SU-DHL-6 (cell line): ENCODE measurements at regions not wholly inside any gene's neighbourhood (a gene's known extent, or its start where the extent isn't known, plus 50 kb on each side); places are given as distances from the start of the nearest gene placed in this dataset.

Experiments
- H2AFZ ChIP-seq: fragments of 200-600 bp; sonication (generic); 2 replicates; pipeline ENCODE4 v1.6.1; 2014; ENCODE audit warnings: low read depth, mild to moderate bottlenecking, moderate library complexity, mixed read lengths, antibody characterized with exemption, low read length; ENCODE audit not compliant: severe bottlenecking
- H3F3A ChIP-seq: fragments of 200-600 bp; shearing (Covaris generic); 2 replicates; pipeline ENCODE4 v1.6.0; 2016; ENCODE audit warnings: antibody characterized with exemption, mild to moderate bottlenecking; ENCODE audit not compliant: insufficient read depth
- H3K27ac ChIP-seq: fragments of 200-600 bp; sonication (generic); 2 replicates; pipeline ENCODE4 v1.5.1; 2016; ENCODE audit warnings: low read depth, mild to moderate bottlenecking, low read length, moderate library complexity, mixed read lengths
- H3K27me3 ChIP-seq: fragments of 200-600 bp; sonication (generic), shearing (Covaris generic); 2 replicates; pipeline ENCODE4 v1.6.0; 2014; ENCODE audit warnings: mild to moderate bottlenecking, low read length
- H3K36me3 ChIP-seq: fragments of 200-600 bp; sonication (generic); 2 replicates; pipeline ENCODE4 v1.6.1; 2014; ENCODE audit warnings: mild to moderate bottlenecking, low read length, mixed read lengths
- H3K4me2 ChIP-seq: fragments of 300-600, 200-600 bp; shearing (Covaris generic), sonication (generic); 2 replicates; pipeline ENCODE4 v1.6.0; 2014; ENCODE audit warnings: low read length, low read depth, mild to moderate bottlenecking; ENCODE audit not compliant: poor library complexity, severe bottlenecking
- H3K4me3 ChIP-seq: fragments of 200-600 bp; sonication (generic); 2 replicates; pipeline ENCODE4 v1.5.1; 2014; ENCODE audit warnings: antibody characterized with exemption, low read length, mild to moderate bottlenecking, mixed read lengths; ENCODE audit not compliant: insufficient read depth, poor library complexity, severe bottlenecking
- H3K79me2 ChIP-seq: fragments of 200-600 bp; sonication (generic); 2 replicates; pipeline ENCODE4 v1.6.1; 2014; ENCODE audit warnings: mild to moderate bottlenecking, low read length, moderate library complexity; ENCODE audit not compliant: insufficient read depth
- H3K9ac ChIP-seq: fragments of 200-600 bp; sonication (generic); 2 replicates; pipeline ENCODE4 v1.7.0; 2014; ENCODE audit warnings: mild to moderate bottlenecking, low read length
- H3K9me2 ChIP-seq: fragments of 200-600 bp; sonication (generic); replicated peaks from 2 replicates; pipeline ENCODE4 v1.6.1; 2014; ENCODE audit warnings: low read length; ENCODE audit not compliant: insufficient read depth
- H3K9me3 ChIP-seq: fragments of 200-600 bp; sonication (generic); 2 replicates; pipeline ENCODE4 v1.6.1; 2014; ENCODE audit warnings: low read length, mixed read lengths; ENCODE audit not compliant: insufficient read depth
- H4K20me1 ChIP-seq: fragments of 200-600 bp; sonication (generic); 2 replicates; pipeline ENCODE4 v1.6.1; 2014; ENCODE audit warnings: low read depth, mild to moderate bottlenecking, antibody characterized with exemption, low read length, moderate library complexity, mixed read lengths
- CTCF ChIP-seq: fragments of 200-600 bp; sonication (generic); IDR thresholded peaks from one replicate; pipeline ENCODE4 v1.5.1; 2017; ENCODE audit warnings: antibody characterized with exemption, mild to moderate bottlenecking, low read length, moderate library complexity; ENCODE audit not compliant: insufficient read depth, poor library complexity, severe bottlenecking
- EZH2phosphoT487 ChIP-seq: fragments of 200-600 bp; sonication (generic), shearing (Covaris generic); conservative IDR thresholded peaks from 2 replicates; pipeline ENCODE4 v1.6.1; 2018; ENCODE audit warnings: mild to moderate bottlenecking, antibody characterized with exemption, low read length, moderate library complexity, mixed read lengths

- peak overlapping the region; percentile 34 for H3K4me2 ChIP-seq
- H3K79me2 ChIP-seq: no peaks in the 10 kb centered on the region
- TF ChIP-seq EZH2phosphoT487: no peak
- TF ChIP-seq CTCF: no peak
- no peak overlapping the region for H2AFZ ChIP-seq
- no peak overlapping the region for H3K27ac ChIP-seq
- H3K36me3 ChIP-seq: no peaks in the 10 kb centered on the region
- peak overlapping the region; percentile 13 for H3K4me3 ChIP-seq
- no peaks in the 10 kb centered on the region for H3K27me3 ChIP-seq
- no peaks in the 10 kb centered on the region for H3F3A ChIP-seq
- no peaks in the 10 kb centered on the region for H4K20me1 ChIP-seq
- peak overlapping the region; percentile 11; the same call in 1 of the 2 replicates for H3K9ac ChIP-seq
- no peaks in the 10 kb centered on the region for H3K9me2 ChIP-seq
- no peaks in the 10 kb centered on the region for H3K9me3 ChIP-seq
These were observed 89.1 kb downstream of the RPS6KA4 start for GRCh38 chr11:64447831-64448598.

GRCh38 chr11:64448599-64449380 is 89.8 kb downstream of the RPS6KA4 start:
- Histone ChIP-seq H2AFZ (no peak overlapping the region), H3K27ac (no peak overlapping the region), H3K36me3 (no peaks in the 10 kb centered on the region), H4K20me1 (no peaks in the 10 kb centered on the region), H3K4me3 (peak overlapping the region; percentile 13), H3K9me2 (no peaks in the 10 kb centered on the region), H3K9ac (peak overlapping the region; percentile 11; the same call in 1 of the 2 replicates), H3K27me3 (no peaks in the 10 kb centered on the region), H3K4me2 (peak overlapping the region; percentile 34), H3F3A (no peaks in the 10 kb centered on the region), H3K9me3 (no peaks in the 10 kb centered on the region), H3K79me2 (no peaks in the 10 kb centered on the region)
- TF ChIP-seq EZH2phosphoT487 (no peak), CTCF (peak; percentile 95)

- peak overlapping the region; percentile 34 for H3K4me2 ChIP-seq
- TF ChIP-seq CTCF (peak; percentile 52), EZH2phosphoT487 (no peak)
- H3K79me2 ChIP-seq: no peaks in the 10 kb centered on the region
- H4K20me1 ChIP-seq: no peaks in the 10 kb centered on the region
- no peaks in the 10 kb centered on the region for H3K9me3 ChIP-seq
- H3K36me3 ChIP-seq: no peaks in the 10 kb centered on the region
- H3K4me3 ChIP-seq: no peak overlapping the region
- no peak overlapping the region for H2AFZ ChIP-seq
- no peaks in the 10 kb centered on the region for H3K27me3 ChIP-seq
- no peak overlapping the region for H3K27ac ChIP-seq
- H3K9me2 ChIP-seq: no peaks in the 10 kb centered on the region
- H3F3A ChIP-seq: no peaks in the 10 kb centered on the region
- H3K9ac ChIP-seq: 0 out of 2 replicates have a peak overlapping the region, but pooled peaks have one; percentile 8
These were observed 90.6 kb downstream of the RPS6KA4 start for GRCh38 chr11:64449381-64450167.
